IPS-NIHi11 (cell line): ENCODE measurements at regions not wholly inside any gene's neighbourhood (a gene's known extent, or its start where the extent isn't known, plus 50 kb on each side); places are given as distances from the start of the nearest gene placed in this dataset.

Experiments
- DNase-seq: peaks from one replicate; pipeline ENCODE4 v3.0.0; 2012; ENCODE audit warnings: mixed read lengths, low spot score

GRCh38 chr1:22285549-22286396 is 142.9 kb upstream of the WNT4 start:
- DNase-seq = no peak

GRCh38 chr1:22286491-22286890 is 143.6 kb upstream of the WNT4 start:
- no peak for DNase-seq

GRCh38 chr1:22287273-22287672 is 144.4 kb upstream of the WNT4 start:
- no peak for DNase-seq

- no peak for DNase-seq
Measured at GRCh38 chr1:22287946-22288520, 145.1 kb upstream of the WNT4 start.

- DNase-seq = no peak
Measured at GRCh38 chr1:22288593-22289241, 145.8 kb upstream of the WNT4 start.

- no peak for DNase-seq
Measured at GRCh38 chr1:22289307-22289995, 146.6 kb upstream of the WNT4 start.

- DNase-seq = no peak
Measured at GRCh38 chr1:22290157-22290556, 147.3 kb upstream of the WNT4 start.

GRCh38 chr1:22290611-22291010 is 147.7 kb upstream of the WNT4 start:
- DNase-seq = no peak

- DNase-seq = no peak
Measured at GRCh38 chr1:22291057-22291456, 148.2 kb upstream of the WNT4 start.

- DNase-seq = no peak
Measured at GRCh38 chr1:22291494-22291893, 148.6 kb upstream of the WNT4 start.

GRCh38 chr1:22292011-22292788 is 149.3 kb upstream of the WNT4 start:
- no peak for DNase-seq

- no peak for DNase-seq
Measured at GRCh38 chr1:22295396-22295795, 152.5 kb upstream of the WNT4 start.

GRCh38 chr1:22295856-22296255 is 153.0 kb upstream of the WNT4 start:
- no peak for DNase-seq

GRCh38 chr1:22296701-22297591 is 154.0 kb upstream of the WNT4 start:
- no peak for DNase-seq

GRCh38 chr1:22297999-22298398 is 153.7 kb upstream of the ZBTB40 start:
- DNase-seq = no peak

GRCh38 chr1:22303816-22304215 is 147.8 kb upstream of the ZBTB40 start:
- DNase-seq = no peak

GRCh38 chr1:22309572-22309971 is 142.1 kb upstream of the ZBTB40 start:
- no peak for DNase-seq

- DNase-seq = no peak
Measured at GRCh38 chr1:22311461-22311860, 140.2 kb upstream of the ZBTB40 start.

GRCh38 chr1:22313321-22313720 is 138.3 kb upstream of the ZBTB40 start:
- no peak for DNase-seq

- DNase-seq = no peak
Measured at GRCh38 chr1:22314706-22315105, 136.9 kb upstream of the ZBTB40 start.
